ENCODE measurements at regions not wholly inside any gene's neighbourhood (a gene's known extent, or its start where the extent isn't known, plus 50 kb on each side); places are given as distances from the start of the nearest gene placed in this dataset.

GRCh38 chr2:78910376-78910775 lies 115.1 kb upstream of the REG3G start:
- H3K4me1 Mint-ChIP-seq, result peaks cover 30% of the 10 kb centered on the region
- ChIA-PET POLR2A (no interaction called here), CTCF (no interaction called here)
- no peaks in the 10 kb centered on the region for H3K9me3 Mint-ChIP-seq
- ATAC-seq, result no peak
- no peak overlapping the region for H3K4me3 Mint-ChIP-seq
- DNase-seq (ENCODE audit: low spot score), result no peak
- TF ChIP-seq ZNF317 (CRISPR knock-in tag; IDR thresholded peaks at IDR 0.05; ENCODE audit: borderline replicate concordance, low read depth) (no peak), ZMAT4 (CRISPR knock-in tag; IDR thresholded peaks at IDR 0.05) (no peak), SP1 (CRISPR knock-in tag; conservative IDR thresholded peaks at IDR 0.05) (no peak), ZNF425 (CRISPR knock-in tag; conservative IDR thresholded peaks at IDR 0.05) (no peak), E2F4 (CRISPR knock-in tag; IDR thresholded peaks at IDR 0.05; ENCODE audit: borderline replicate concordance, low read depth) (no peak), FOXP1 (CRISPR knock-in tag; IDR thresholded peaks at IDR 0.05; ENCODE audit: borderline replicate concordance) (no peak)
- no peaks in the 10 kb centered on the region for H3K36me3 Mint-ChIP-seq
- H3K27ac Mint-ChIP-seq, result no peak overlapping the region
- peaks cover 10% of the 10 kb centered on the region for H3K27me3 Mint-ChIP-seq (ENCODE audit: low read depth)

GRCh38 chr2:78913257-78913656 lies 112.2 kb upstream of the REG3G start:
- Mint-ChIP-seq H3K9me3 (no peaks in the 10 kb centered on the region), H3K27me3 (ENCODE audit: low read depth) (peaks cover 10% of the 10 kb centered on the region), H3K4me3 (no peak overlapping the region), H3K27ac (no peak overlapping the region), H3K36me3 (no peaks in the 10 kb centered on the region), H3K4me1 (peaks cover 27% of the 10 kb centered on the region)
- peak; percentile 76 for ATAC-seq
- CTCF ChIA-PET, result no interaction called here
- POLR2A ChIA-PET, result no interaction called here
- no peak for DNase-seq (ENCODE audit: low spot score)
- TF ChIP-seq NFYB (CRISPR knock-in tag; conservative IDR thresholded peaks at IDR 0.05; ENCODE audit: low read depth), result no peak
- no peak for TF ChIP-seq PRDM15 (CRISPR knock-in tag; IDR thresholded peaks at IDR 0.05)
- TF ChIP-seq FOXP4 (CRISPR knock-in tag; IDR thresholded peaks at IDR 0.05), result no peak
- no peak for TF ChIP-seq ZNF281 (CRISPR knock-in tag; IDR thresholded peaks at IDR 0.05)
- TF ChIP-seq AFF4 (CRISPR knock-in tag; IDR thresholded peaks at IDR 0.05; ENCODE audit: borderline replicate concordance), result no peak
- no peak for TF ChIP-seq IRF1 (CRISPR knock-in tag; IDR thresholded peaks at IDR 0.05)
- TF ChIP-seq PRRX2 (CRISPR knock-in tag; IDR thresholded peaks at IDR 0.05), result no peak
